LNCaP clone FGC (cell line): ENCODE measurements at regions not wholly inside any gene's neighbourhood (a gene's known extent, or its start where the extent isn't known, plus 50 kb on each side); places are given as distances from the start of the nearest gene placed in this dataset.

Source experiments
- DNase-seq: peaks from one replicate; pipeline ENCODE4 v3.0.0-alpha.2; 2011; ENCODE audit warnings: low read depth
- H3K4me3 ChIP-seq: 2 replicates; pipeline ENCODE4 v1.5.1; 2011; ENCODE audit warnings: mild to moderate bottlenecking, low read depth, low read length, control low read depth
- CTCF ChIP-seq: IDR thresholded peaks from 2 replicates; pipeline ENCODE4 v1.5.1; 2012; ENCODE audit warnings: mild to moderate bottlenecking; ENCODE audit not compliant: control insufficient read depth, insufficient read depth; ENCODE audit errors: extremely low read depth

- no peak for TF ChIP-seq CTCF
- H3K4me3 ChIP-seq, result no peak overlapping the region
- DNase-seq, result no peak
Measured at GRCh38 chr9:8078641-8079140, 279.1 kb upstream of the DMAC1 start.

- DNase-seq, result no peak
- no peak for TF ChIP-seq CTCF
- no peak overlapping the region for H3K4me3 ChIP-seq
Measured at GRCh38 chr9:8074713-8075286, 275.2 kb upstream of the DMAC1 start.

GRCh38 chr9:8071445-8071798 lies 271.8 kb upstream of the DMAC1 start:
- no peak for DNase-seq
- no peak overlapping the region for H3K4me3 ChIP-seq
- TF ChIP-seq CTCF, result no peak

- no peak for DNase-seq
- no peak overlapping the region for H3K4me3 ChIP-seq
- TF ChIP-seq CTCF, result no peak
Measured at GRCh38 chr9:8070779-8071444, 271.3 kb upstream of the DMAC1 start.

GRCh38 chr9:8062459-8062858 lies 262.9 kb upstream of the DMAC1 start:
- no peak overlapping the region for H3K4me3 ChIP-seq
- TF ChIP-seq CTCF, result no peak
- no peak for DNase-seq

- H3K4me3 ChIP-seq, result no peak overlapping the region
- TF ChIP-seq CTCF, result no peak
- no peak for DNase-seq
Measured at GRCh38 chr9:8053501-8053900, 253.9 kb upstream of the DMAC1 start.

GRCh38 chr9:8052991-8053390 lies 253.4 kb upstream of the DMAC1 start:
- no peak for TF ChIP-seq CTCF
- DNase-seq, result no peak
- H3K4me3 ChIP-seq, result no peak overlapping the region
